Erythroblast (primary cell): ENCODE measurements at regions not wholly inside any gene's neighbourhood (a gene's known extent, or its start where the extent isn't known, plus 50 kb on each side); places are given as distances from the start of the nearest gene placed in this dataset.

Source experiments
- GATA1 ChIP-seq: IDR thresholded peaks from 2 replicates; pipeline ENCODE4 v1.6.1; 2011; ENCODE audit warnings: low read depth, mild to moderate bottlenecking, control low read depth, low read length, moderate library complexity
- POLR2A ChIP-seq: IDR thresholded peaks from 2 replicates; pipeline ENCODE4 v1.6.1; 2011; ENCODE audit warnings: mild to moderate bottlenecking, low read length

DNA sequence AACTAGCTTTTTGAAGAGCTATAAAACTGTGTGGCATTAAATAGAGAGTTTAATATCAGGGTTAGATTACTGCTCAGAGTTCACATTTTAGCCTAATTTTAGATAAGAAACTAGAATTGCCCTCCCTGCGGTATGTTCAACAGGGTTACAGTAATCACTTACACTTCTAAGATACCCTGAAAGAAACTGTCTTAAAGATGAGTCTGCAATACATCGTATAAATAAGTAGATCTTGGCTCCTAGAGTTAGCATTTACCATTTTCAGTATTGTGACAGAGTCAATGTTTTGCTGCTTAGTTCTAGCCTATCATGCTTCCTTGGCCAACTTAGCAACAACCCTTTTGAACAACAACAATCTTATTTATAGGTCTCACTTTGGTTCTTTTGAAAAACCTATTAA, 217.8 kb upstream of the NDST4 start:
- TF ChIP-seq GATA1 = no peak
- no peak for TF ChIP-seq POLR2A
